Prostate gland (tissue), 2 donors: ENCODE measurements at regions not wholly inside any gene's neighbourhood (a gene's known extent, or its start where the extent isn't known, plus 50 kb on each side); places are given as distances from the start of the nearest gene placed in this dataset.

Experiments
- POLR2A ChIP-seq: fragments of 450-650 bp; IDR thresholded peaks from one replicate; pipeline ENCODE4 v1.6.1; 2016; ENCODE audit warnings: antibody characterized with exemption, mild to moderate bottlenecking
- POLR2AphosphoS5 ChIP-seq: sonication (generic); formaldehyde crosslinking; IDR thresholded peaks from one replicate; pipeline ENCODE4 v1.6.1; 2017; ENCODE audit warnings: antibody characterized with exemption
- TF ChIP-seq, protein P1 (sequence below), 4 experiments: fragments of 200-600 bp in 2 of 4; fragments of 450-650 bp in 2 of 4; sonication (generic) in 2 of 4; IDR thresholded peaks; 1 replicate in 3 of 4; 2 replicates in 1 of 4; pipeline ENCODE4 v1.5.1; 2016 to 2019; ENCODE audit warnings: antibody characterized with exemption in 4 of 4, mild to moderate bottlenecking in 2 of 4, moderate library complexity in 2 of 4

DNA sequence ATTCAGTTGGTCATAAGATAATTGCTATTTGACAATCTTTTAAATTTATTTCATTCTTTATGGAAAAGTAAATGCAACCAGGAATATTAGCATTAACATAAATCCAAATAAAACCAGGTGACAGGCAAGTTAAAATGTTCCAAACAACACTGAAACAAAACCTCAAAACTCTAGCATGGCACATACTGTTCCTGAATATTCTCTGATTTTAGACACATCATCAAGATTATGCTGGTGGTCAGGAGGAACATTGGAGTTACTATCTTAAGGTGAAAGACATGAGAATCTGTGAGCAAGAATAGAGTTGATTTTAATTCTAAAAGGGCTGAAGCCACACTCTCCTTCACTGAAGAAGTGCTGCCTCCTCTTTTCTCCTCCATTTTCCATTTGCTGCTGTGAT, 421.0 kb upstream of the THBS1 start:
- no peak for TF ChIP-seq POLR2AphosphoS5
- TF ChIP-seq, protein P1, sequence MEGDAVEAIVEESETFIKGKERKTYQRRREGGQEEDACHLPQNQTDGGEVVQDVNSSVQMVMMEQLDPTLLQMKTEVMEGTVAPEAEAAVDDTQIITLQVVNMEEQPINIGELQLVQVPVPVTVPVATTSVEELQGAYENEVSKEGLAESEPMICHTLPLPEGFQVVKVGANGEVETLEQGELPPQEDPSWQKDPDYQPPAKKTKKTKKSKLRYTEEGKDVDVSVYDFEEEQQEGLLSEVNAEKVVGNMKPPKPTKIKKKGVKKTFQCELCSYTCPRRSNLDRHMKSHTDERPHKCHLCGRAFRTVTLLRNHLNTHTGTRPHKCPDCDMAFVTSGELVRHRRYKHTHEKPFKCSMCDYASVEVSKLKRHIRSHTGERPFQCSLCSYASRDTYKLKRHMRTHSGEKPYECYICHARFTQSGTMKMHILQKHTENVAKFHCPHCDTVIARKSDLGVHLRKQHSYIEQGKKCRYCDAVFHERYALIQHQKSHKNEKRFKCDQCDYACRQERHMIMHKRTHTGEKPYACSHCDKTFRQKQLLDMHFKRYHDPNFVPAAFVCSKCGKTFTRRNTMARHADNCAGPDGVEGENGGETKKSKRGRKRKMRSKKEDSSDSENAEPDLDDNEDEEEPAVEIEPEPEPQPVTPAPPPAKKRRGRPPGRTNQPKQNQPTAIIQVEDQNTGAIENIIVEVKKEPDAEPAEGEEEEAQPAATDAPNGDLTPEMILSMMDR (IDR thresholded peaks at IDR 0.05) = no peak
- no peak for TF ChIP-seq POLR2A
